Loucy (cell line): ENCODE measurements at regions not wholly inside any gene's neighbourhood (a gene's known extent, or its start where the extent isn't known, plus 50 kb on each side); places are given as distances from the start of the nearest gene placed in this dataset.

Source experiments
- CTCF ChIP-seq: fragments of 200-600 bp; sonication (generic); conservative IDR thresholded peaks from 2 replicates; pipeline ENCODE4 v1.5.1; 2014; ENCODE audit warnings: mild to moderate bottlenecking, antibody characterized with exemption, low read length
- EZH2phosphoT487 ChIP-seq: fragments of 200-600 bp; IDR thresholded peaks from 2 replicates; pipeline ENCODE4 v1.6.1; 2018; ENCODE audit warnings: antibody characterized with exemption, mild to moderate bottlenecking, moderate library complexity, borderline replicate concordance

- TF ChIP-seq CTCF (no peak), EZH2phosphoT487 (no peak)
Measured at GRCh38 chr12:83343767-83344166, 657.1 kb downstream of the TMTC2 start.
